Liver (tissue), 8 donors: ENCODE measurements at regions not wholly inside any gene's neighbourhood (a gene's known extent, or its start where the extent isn't known, plus 50 kb on each side); places are given as distances from the start of the nearest gene placed in this dataset.

ENCODE experiments used
- DNase-seq: peaks from one replicate; pipeline ENCODE4 v3.0.0-alpha.2; 2017; ENCODE audit warnings: low spot score
- H3K27ac ChIP-seq, 2 donors: one replicate each; pipeline ENCODE4 v1.7.0; 2013; ENCODE audit warnings: inconsistent platforms in 2 of 2, low read length in 2 of 2, control low read depth in 1 of 2, low read depth in 1 of 2, mild to moderate bottlenecking in 1 of 2
- H3K27me3 ChIP-seq, 4 donors: one replicate each; pipeline versions ENCODE4 v1.6.1 to v1.7.0; 2013; ENCODE audit warnings: low read length in 3 of 4, inconsistent platforms in 1 of 4, mild to moderate bottlenecking in 1 of 4, moderate library complexity in 1 of 4; ENCODE audit not compliant: control insufficient read depth in 4 of 4, insufficient read depth in 4 of 4
- H3K36me3 ChIP-seq, 4 donors: one replicate each; pipeline versions ENCODE4 v1.6.1 to v1.7.0; 2013; ENCODE audit warnings: low read length in 3 of 4, mild to moderate bottlenecking in 3 of 4, low read depth in 1 of 4, moderate library complexity in 1 of 4; ENCODE audit not compliant: control insufficient read depth in 4 of 4, insufficient read depth in 3 of 4
- H3K4me1 ChIP-seq, 4 donors: one replicate each; pipeline versions ENCODE4 v1.6.1 to v1.7.0; 2013; ENCODE audit warnings: low read length in 3 of 4, mild to moderate bottlenecking in 3 of 4, moderate library complexity in 1 of 4; ENCODE audit not compliant: control insufficient read depth in 4 of 4, insufficient read depth in 4 of 4
- H3K4me3 ChIP-seq, 3 donors: one replicate each; pipeline versions ENCODE4 v1.6.1 to v1.7.0; 2013; ENCODE audit warnings: low read length in 3 of 3, control low read depth in 1 of 3, low read depth in 1 of 3, mild to moderate bottlenecking in 1 of 3
- H3K9ac ChIP-seq, 2 donors: one replicate each; pipeline ENCODE4 v1.7.0; 2013; ENCODE audit warnings: low read length in 2 of 2, mild to moderate bottlenecking in 2 of 2, moderate library complexity in 2 of 2, control low read depth in 1 of 2, low read depth in 1 of 2
- H3K9me3 ChIP-seq, 4 donors: one replicate each; pipeline versions ENCODE4 v1.6.1 to v1.7.0; 2013; ENCODE audit warnings: low read length in 3 of 4; ENCODE audit not compliant: control insufficient read depth in 4 of 4
- ATF3 ChIP-seq: IDR thresholded peaks from 2 replicates; pipeline ENCODE4 v1.6.1; 2016; ENCODE audit warnings: antibody characterized with exemption
- CTCF ChIP-seq: fragments of 150-350 bp; IDR thresholded peaks from 2 replicates; pipeline ENCODE4 v1.5.1; 2017; ENCODE audit warnings: improper control_type of control experiment, low read depth, low read length; ENCODE audit not compliant: missing input control
- EGR1 ChIP-seq, 2 donors: IDR thresholded peaks; 2 replicates each; pipeline ENCODE4 v1.6.1; 2016 to 2018; ENCODE audit warnings: antibody characterized with exemption in 2 of 2, low read depth in 2 of 2
- FOXA1 ChIP-seq: IDR thresholded peaks from 2 replicates; pipeline ENCODE4 v1.6.1; 2016; ENCODE audit warnings: antibody characterized with exemption
- FOXA2 ChIP-seq: IDR thresholded peaks from 2 replicates; pipeline ENCODE4 v1.6.1; 2016; ENCODE audit warnings: antibody characterized with exemption
- GABPA ChIP-seq, 2 donors: IDR thresholded peaks in 1 of 2; conservative IDR thresholded peaks in 1 of 2; 2 replicates each; pipeline ENCODE4 v1.6.1; 2016; ENCODE audit warnings: antibody characterized with exemption in 2 of 2, mild to moderate bottlenecking in 1 of 2, moderate library complexity in 1 of 2
- HNF4A ChIP-seq, 2 donors: conservative IDR thresholded peaks; 2 replicates each; pipeline ENCODE4 v1.6.1; 2016; ENCODE audit warnings: antibody characterized with exemption in 2 of 2, mild to moderate bottlenecking in 2 of 2
- HNF4G ChIP-seq: IDR thresholded peaks from 2 replicates; pipeline ENCODE4 v1.6.1; 2016; ENCODE audit warnings: antibody characterized with exemption
- JUND ChIP-seq, 2 donors: IDR thresholded peaks; 2 replicates each; pipeline ENCODE4 v1.6.1; 2016; ENCODE audit warnings: antibody characterized with exemption in 2 of 2
- MAX ChIP-seq: IDR thresholded peaks from 2 replicates; pipeline ENCODE4 v1.6.1; 2016; ENCODE audit warnings: antibody characterized with exemption
- NR2F2 ChIP-seq: IDR thresholded peaks from 2 replicates; pipeline ENCODE4 v1.6.1; 2016; ENCODE audit warnings: antibody characterized with exemption
- RAD21 ChIP-seq, 2 donors: IDR thresholded peaks; 2 replicates each; pipeline ENCODE4 v1.6.1; 2016; ENCODE audit warnings: antibody characterized with exemption in 2 of 2, mild to moderate bottlenecking in 2 of 2
- REST ChIP-seq: IDR thresholded peaks from 2 replicates; pipeline ENCODE4 v1.6.1; 2016; ENCODE audit warnings: antibody characterized with exemption, mild to moderate bottlenecking
- RXRA ChIP-seq, 2 donors: IDR thresholded peaks; 2 replicates each; pipeline ENCODE4 v1.6.1; 2017 to 2018; ENCODE audit warnings: antibody characterized with exemption in 2 of 2, mild to moderate bottlenecking in 1 of 2
- SP1 ChIP-seq: IDR thresholded peaks from 2 replicates; pipeline ENCODE4 v1.6.1; 2018; ENCODE audit warnings: antibody characterized with exemption, mild to moderate bottlenecking
- TAF1 ChIP-seq: conservative IDR thresholded peaks from 2 replicates; pipeline ENCODE4 v1.6.1; 2016; ENCODE audit warnings: antibody characterized with exemption, mild to moderate bottlenecking
- YY1 ChIP-seq: IDR thresholded peaks from 2 replicates; pipeline ENCODE4 v1.6.1; 2016; ENCODE audit warnings: antibody characterized with exemption, mild to moderate bottlenecking
- ZBTB33 ChIP-seq: IDR thresholded peaks from 2 replicates; pipeline ENCODE4 v1.6.1; 2016; ENCODE audit warnings: antibody characterized with exemption
- WGBS: extraction: QIAGEN DNeasy Blood & Tissue Kit; methylation state at CpG from one replicate; pipeline ENCODE4 v1.1.7; 2013; 5-methylcytosine and 5-hydroxymethylcytosine counted together
- donor health status: healthy.
- donor health status: healthy.
- donor health status: healthy.
- donor health status: healthy.
- donor health status: healthy.

GRCh38 chr5:171640480-171640879 lies 145.1 kb upstream of the SMIM23 start:
- DNase-seq, result no peak
- Histone ChIP-seq H3K9me3 (no peaks in the 10 kb centered on the region), H3K4me1 (no peaks in the 10 kb centered on the region), H3K36me3 (no peaks in the 10 kb centered on the region), H3K27ac (no peak overlapping the region), H3K4me3 (no peak overlapping the region), H3K27me3 (no peaks in the 10 kb centered on the region), H3K9ac (no peak overlapping the region)
- 66% methylated on average over 3 of the region's 3 CpGs for WGBS
- no peak for TF ChIP-seq JUND (IDR thresholded peaks at IDR 0.05)
- peak; percentile 29 for TF ChIP-seq NR2F2
- no peak for TF ChIP-seq ATF3
- peak in 1 of 2 donors; percentile 5 for TF ChIP-seq RXRA (IDR thresholded peaks at IDR 0.05)

GRCh38 chr5:171641891-171642290 lies 143.7 kb upstream of the SMIM23 start:
- Histone ChIP-seq H3K27me3 (no peaks in the 10 kb centered on the region), H3K36me3 (no peaks in the 10 kb centered on the region), H3K4me1 (no peaks in the 10 kb centered on the region), H3K27ac (no peak overlapping the region), H3K9ac (no peak overlapping the region), H3K4me3 (no peak overlapping the region), H3K9me3 (no peaks in the 10 kb centered on the region)
- TF ChIP-seq NR2F2 (no peak), CTCF (no peak), GABPA (IDR thresholded peaks at IDR 0.05 in 1 of 2, conservative IDR thresholded peaks at IDR 0.05 in 1 of 2) (no peak), EGR1 (IDR thresholded peaks at IDR 0.05; ENCODE audit: low read depth in 2 of 2) (no peak), HNF4G (no peak), FOXA1 (no peak), HNF4A (conservative IDR thresholded peaks at IDR 0.05) (no peak), YY1 (no peak), RAD21 (IDR thresholded peaks at IDR 0.05) (no peak), ATF3 (no peak), RXRA (IDR thresholded peaks at IDR 0.05) (no peak), JUND (IDR thresholded peaks at IDR 0.05) (no peak), SP1 (no peak), TAF1 (no peak), MAX (no peak), FOXA2 (no peak), ZBTB33 (no peak), REST (no peak)
- no peak for DNase-seq
